ENCODE measurements at regions not wholly inside any gene's neighbourhood (a gene's known extent, or its start where the extent isn't known, plus 50 kb on each side); places are given as distances from the start of the nearest gene placed in this dataset.

GRCh38 chr6:23087471-23087870, 518.1 kb downstream of the HDGFL1 start:
- no peak for TF ChIP-seq POLR2A (IDR thresholded peaks at IDR 0.05; ENCODE audit: low read depth, low read length)
- FAIRE-seq = no peak

GRCh38 chr6:23088761-23089160, 519.4 kb downstream of the HDGFL1 start:
- no peak for TF ChIP-seq POLR2A (IDR thresholded peaks at IDR 0.05; ENCODE audit: low read depth, low read length)
- FAIRE-seq = no peak
- DNase-seq (ENCODE audit: insufficient read length, low spot score) = no peak

More at GRCh38 chr6:23087471-23087870, 518.1 kb downstream of the HDGFL1 start:
- DNase-seq (ENCODE audit: insufficient read length, low spot score) = no peak

GRCh38 chr6:23089981-23090380, 520.6 kb downstream of the HDGFL1 start:
- no peak for TF ChIP-seq POLR2A (IDR thresholded peaks at IDR 0.05; ENCODE audit: low read depth, low read length)
- no peak for FAIRE-seq

GRCh38 chr6:23091795-23092194, 522.4 kb downstream of the HDGFL1 start:
- FAIRE-seq (no peak), DNase-seq (ENCODE audit: insufficient read length, low spot score) (no peak)
- no peak for TF ChIP-seq POLR2A (IDR thresholded peaks at IDR 0.05; ENCODE audit: low read depth, low read length)

More at GRCh38 chr6:23089981-23090380, 520.6 kb downstream of the HDGFL1 start:
- no peak for DNase-seq (ENCODE audit: insufficient read length, low spot score)

GRCh38 chr6:23096876-23097275, 527.5 kb downstream of the HDGFL1 start:
- FAIRE-seq (no peak), DNase-seq (ENCODE audit: insufficient read length, low spot score) (no peak)
- no peak for TF ChIP-seq POLR2A (IDR thresholded peaks at IDR 0.05; ENCODE audit: low read depth, low read length)

GRCh38 chr6:23097566-23097965, 528.2 kb downstream of the HDGFL1 start:
- TF ChIP-seq POLR2A (IDR thresholded peaks at IDR 0.05; ENCODE audit: low read depth, low read length) = no peak
- FAIRE-seq (no peak), DNase-seq (ENCODE audit: insufficient read length, low spot score) (no peak)

GRCh38 chr6:23106951-23107350, 537.6 kb downstream of the HDGFL1 start:
- no peak for TF ChIP-seq POLR2A (IDR thresholded peaks at IDR 0.05; ENCODE audit: low read depth, low read length)
- DNase-seq (ENCODE audit: insufficient read length, low spot score) (no peak), FAIRE-seq (no peak)

- no peak for TF ChIP-seq POLR2A (IDR thresholded peaks at IDR 0.05; ENCODE audit: low read depth, low read length)
- no peak for DNase-seq (ENCODE audit: insufficient read length, low spot score)
- FAIRE-seq = no peak
Measured at GRCh38 chr6:23111984-23112383, 542.6 kb downstream of the HDGFL1 start.

GRCh38 chr6:23114812-23115504, 545.6 kb downstream of the HDGFL1 start:
- no peak for FAIRE-seq
- no peak for TF ChIP-seq POLR2A (IDR thresholded peaks at IDR 0.05; ENCODE audit: low read depth, low read length)
- DNase-seq (ENCODE audit: insufficient read length, low spot score) = no peak

- no peak for FAIRE-seq
- TF ChIP-seq POLR2A (IDR thresholded peaks at IDR 0.05; ENCODE audit: low read depth, low read length) = no peak
- DNase-seq (ENCODE audit: insufficient read length, low spot score) = no peak
Measured at GRCh38 chr6:23137611-23138010, 568.2 kb downstream of the HDGFL1 start.

GRCh38 chr6:23140871-23141270, 571.5 kb downstream of the HDGFL1 start:
- DNase-seq (ENCODE audit: insufficient read length, low spot score) = no peak
- no peak for FAIRE-seq
- TF ChIP-seq POLR2A (IDR thresholded peaks at IDR 0.05; ENCODE audit: low read depth, low read length) = no peak

- DNase-seq (ENCODE audit: insufficient read length, low spot score) = no peak
- no peak for TF ChIP-seq POLR2A (IDR thresholded peaks at IDR 0.05; ENCODE audit: low read depth, low read length)
- no peak for FAIRE-seq
Measured at GRCh38 chr6:23145781-23146180, 576.4 kb downstream of the HDGFL1 start.

GRCh38 chr6:23154159-23154558, 584.8 kb downstream of the HDGFL1 start:
- no peak for DNase-seq (ENCODE audit: insufficient read length, low spot score)
- FAIRE-seq = no peak

GRCh38 chr6:23170049-23170448, 600.7 kb downstream of the HDGFL1 start:
- no peak for FAIRE-seq
- no peak for DNase-seq (ENCODE audit: insufficient read length, low spot score)
- TF ChIP-seq POLR2A (IDR thresholded peaks at IDR 0.05; ENCODE audit: low read depth, low read length) = no peak

More at GRCh38 chr6:23154159-23154558, 584.8 kb downstream of the HDGFL1 start:
- TF ChIP-seq POLR2A (IDR thresholded peaks at IDR 0.05; ENCODE audit: low read depth, low read length) = no peak

- no peak for DNase-seq (ENCODE audit: insufficient read length, low spot score)
- no peak for TF ChIP-seq POLR2A (IDR thresholded peaks at IDR 0.05; ENCODE audit: low read depth, low read length)
- FAIRE-seq = no peak
Measured at GRCh38 chr6:23173234-23173633, 603.9 kb downstream of the HDGFL1 start.
